Stimulated activated CD8-positive, alpha-beta memory T cell treated with anti-CD3 and anti-CD28 coated beads, Interleukin-12 subunit alpha, Interleukin-12 subunit beta, amount 100 ng/mL, for 1 hour (primary cell): ENCODE measurements at regions not wholly inside any gene's neighbourhood (a gene's known extent, or its start where the extent isn't known, plus 50 kb on each side); places are given as distances from the start of the nearest gene placed in this dataset.
"Not testable (repeated sequence)": the region's sequence is repeated elsewhere in the genome, so short reads cannot be mapped to it uniquely, and the experiment has no call there.

Source experiments
- DNase-seq: peaks from one replicate; pipeline ENCODE4 v3.0.0-alpha.2; 2020; ENCODE audit warnings: low read depth

GRCh38 chr17:70375406-70375805, 206.1 kb downstream of the KCNJ2 start:
- no peak for DNase-seq

DNA sequence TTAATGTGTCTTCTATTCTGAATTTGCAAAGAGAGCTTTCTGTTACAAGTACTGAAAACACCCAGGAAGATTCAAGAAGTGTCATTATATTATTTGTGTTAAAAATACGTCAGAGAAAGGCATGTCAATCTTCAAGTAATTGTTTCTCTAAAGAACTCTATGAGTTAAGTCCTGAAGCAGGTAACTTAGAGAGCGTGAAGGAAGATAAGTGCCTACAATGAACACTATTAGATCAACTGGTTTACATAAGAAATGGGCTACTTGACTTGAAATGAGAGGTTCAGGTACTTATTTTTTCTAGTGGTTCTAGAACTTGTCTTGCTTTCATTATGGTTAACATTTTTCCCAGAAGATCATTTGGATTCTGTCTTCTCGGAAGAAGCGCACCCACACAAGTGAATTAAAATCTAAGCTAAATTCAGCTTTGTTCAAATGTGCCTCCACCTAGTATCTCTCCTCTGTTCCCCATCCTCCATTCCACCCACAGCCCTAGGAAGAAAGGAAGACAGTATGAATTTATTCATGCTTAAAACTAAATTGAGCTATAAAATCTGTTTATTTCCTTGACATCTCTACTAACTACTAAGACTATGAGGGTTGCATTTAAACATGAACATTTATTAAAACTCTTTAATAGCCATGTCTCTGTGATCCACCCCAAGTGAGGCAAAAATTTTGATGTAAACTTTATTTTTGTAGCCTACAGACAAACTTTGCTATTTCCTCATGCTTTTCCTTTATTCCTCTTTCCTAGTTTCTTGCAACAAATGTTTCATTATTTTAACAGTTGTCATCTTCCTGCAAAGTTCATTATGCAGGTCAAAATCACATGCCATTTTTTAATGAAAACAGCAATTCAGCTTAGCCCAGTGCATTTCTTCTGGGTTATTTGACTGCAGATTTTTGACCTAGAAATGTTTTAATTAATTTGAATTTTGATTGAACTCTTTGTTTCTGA, 206.8 kb downstream of the KCNJ2 start:
- no peak for DNase-seq

- no peak for DNase-seq
Measured at GRCh38 chr17:70377654-70378053, 208.3 kb downstream of the KCNJ2 start.

DNA sequence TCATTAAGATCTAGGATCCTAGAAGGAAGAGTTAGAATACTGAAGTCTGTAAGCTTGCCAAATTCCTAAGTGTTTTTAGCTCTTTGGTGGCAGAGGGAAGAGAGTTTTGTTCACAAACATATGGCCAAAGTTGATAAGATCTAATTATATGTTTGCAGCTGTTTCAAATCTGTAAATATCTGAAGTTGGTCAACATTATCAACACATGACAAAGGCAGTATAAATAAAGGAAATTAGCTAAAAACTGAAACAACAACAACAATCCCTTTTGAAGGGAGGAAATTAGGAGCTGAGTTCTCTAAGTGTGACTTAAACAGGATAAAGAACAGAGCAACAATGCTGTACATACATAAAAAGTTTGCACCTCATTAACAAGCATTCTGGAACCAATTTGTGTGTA, 208.7 kb downstream of the KCNJ2 start:
- DNase-seq, result no peak

DNA sequence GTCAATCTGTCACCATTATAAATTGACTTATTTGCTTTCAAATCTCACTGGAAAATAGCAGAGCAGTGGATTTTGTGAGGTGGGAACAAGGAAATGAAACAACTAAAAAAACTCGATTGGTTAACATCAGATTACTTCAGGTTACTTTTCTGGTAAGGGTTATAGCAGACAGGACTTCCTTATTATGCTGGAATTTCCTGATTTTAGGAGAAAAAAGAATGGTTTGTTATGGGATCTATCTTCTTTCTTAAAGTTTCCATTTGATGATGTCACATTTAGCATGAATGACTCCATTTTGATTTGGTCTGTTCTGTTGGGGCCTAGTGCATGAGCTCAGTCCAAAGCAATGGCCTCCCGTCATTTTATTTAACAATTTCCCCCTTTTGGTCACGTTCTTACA, 210.6 kb downstream of the KCNJ2 start:
- DNase-seq, result no peak

GRCh38 chr17:70381916-70382315, 212.6 kb downstream of the KCNJ2 start:
- not testable (repeated sequence) for DNase-seq

DNA sequence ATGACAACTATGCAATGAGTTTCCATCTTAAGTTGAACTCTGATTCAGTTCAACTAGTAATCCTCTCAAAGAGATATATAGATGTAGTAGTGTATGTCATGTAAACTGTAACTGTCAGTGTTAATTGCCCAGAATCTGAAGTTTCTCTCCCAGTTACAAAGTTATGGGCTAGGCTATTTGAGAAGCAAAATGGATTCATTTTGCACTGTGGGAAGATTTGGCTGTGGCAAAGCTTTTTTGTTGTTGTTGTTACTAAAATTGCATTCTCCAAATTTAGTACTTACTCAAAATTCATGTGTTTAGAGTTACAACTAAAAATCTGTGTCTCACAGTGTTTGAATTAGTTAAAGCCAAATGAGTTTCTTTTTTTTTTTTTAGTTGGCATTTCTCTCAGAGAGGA, 219.0 kb downstream of the KCNJ2 start:
- DNase-seq, result no peak

DNA sequence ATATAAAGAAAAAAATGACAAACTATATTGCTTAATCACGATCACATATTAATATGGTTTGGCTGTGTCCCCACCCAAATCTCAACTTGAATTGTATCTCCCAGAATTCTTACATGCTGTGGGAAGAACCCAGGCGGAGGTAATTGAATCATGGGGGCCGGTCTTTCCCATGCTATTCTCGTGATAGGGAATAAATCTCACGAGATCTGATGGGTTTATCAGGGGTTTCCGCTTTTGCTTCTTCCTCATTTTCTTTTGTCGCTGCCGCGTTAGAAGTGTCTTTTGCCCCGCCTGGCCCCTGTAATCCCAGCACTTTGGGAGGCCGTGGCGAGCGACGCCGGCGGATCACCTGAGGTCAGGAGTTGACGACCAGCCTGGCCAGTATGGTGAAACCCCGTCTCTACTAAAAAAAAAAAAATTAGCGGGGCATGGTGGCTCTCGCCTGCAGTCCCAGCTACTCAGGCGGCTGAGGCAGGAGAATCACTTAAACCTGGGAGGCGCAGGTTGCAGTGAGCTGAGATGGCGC, 220.0 kb downstream of the KCNJ2 start:
- DNase-seq, result not testable (repeated sequence)

DNA sequence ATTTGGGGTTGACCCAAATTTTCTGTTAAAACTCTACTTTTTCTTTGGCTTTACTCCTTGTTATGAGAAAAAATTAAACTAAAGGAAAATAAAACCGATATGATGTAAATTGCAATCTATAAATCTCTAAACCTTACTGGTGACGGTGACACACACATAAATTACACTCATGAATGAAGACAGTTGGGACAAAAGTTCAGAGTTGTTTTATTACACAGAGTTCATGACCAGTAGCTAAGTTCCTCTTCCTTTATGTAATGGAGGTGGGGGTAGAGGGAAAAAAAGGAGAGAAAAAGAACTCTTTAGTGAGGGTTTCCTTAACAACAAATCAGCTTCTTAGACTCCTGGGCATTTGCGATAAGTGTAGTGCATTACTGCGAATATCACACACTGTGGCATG, 220.7 kb downstream of the KCNJ2 start:
- DNase-seq, result no peak

DNA sequence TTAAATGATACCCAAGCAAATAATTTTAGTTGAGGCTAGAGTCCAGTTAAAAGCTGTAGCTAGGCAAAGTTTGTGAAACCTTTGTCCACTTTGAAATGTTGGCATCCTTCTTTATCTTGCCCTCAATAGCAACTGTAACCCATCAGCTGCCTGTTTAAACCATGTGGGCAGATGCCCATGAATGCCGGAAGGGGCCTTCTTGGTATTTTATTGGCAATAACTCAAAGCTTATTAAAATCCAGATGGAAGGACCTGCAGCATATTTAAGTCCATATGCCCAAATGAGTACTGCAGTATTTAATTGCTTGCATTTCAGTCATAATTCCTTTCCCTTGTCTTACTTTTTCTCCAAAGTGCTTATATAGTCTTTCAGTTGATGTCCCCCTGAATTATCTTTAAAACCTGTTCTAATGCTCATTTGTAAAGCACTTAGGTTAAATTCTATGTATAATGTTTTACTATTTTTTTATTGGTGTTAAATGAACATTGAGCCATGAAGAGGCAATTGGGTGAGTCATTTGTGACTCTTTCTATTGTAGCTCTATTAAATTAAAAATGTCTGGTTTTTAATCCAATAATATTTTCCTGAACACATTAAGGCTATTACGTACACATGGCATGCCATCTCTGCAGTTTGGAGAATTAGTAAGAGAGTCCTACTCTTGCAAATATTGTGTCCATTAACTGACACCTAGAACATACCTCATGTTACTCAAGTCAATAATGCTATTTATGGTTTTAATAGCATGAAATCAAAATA, 225.3 kb downstream of the KCNJ2 start:
- DNase-seq, result no peak

GRCh38 chr17:70405492-70406220, 236.3 kb downstream of the KCNJ2 start:
- DNase-seq, result no peak

DNA sequence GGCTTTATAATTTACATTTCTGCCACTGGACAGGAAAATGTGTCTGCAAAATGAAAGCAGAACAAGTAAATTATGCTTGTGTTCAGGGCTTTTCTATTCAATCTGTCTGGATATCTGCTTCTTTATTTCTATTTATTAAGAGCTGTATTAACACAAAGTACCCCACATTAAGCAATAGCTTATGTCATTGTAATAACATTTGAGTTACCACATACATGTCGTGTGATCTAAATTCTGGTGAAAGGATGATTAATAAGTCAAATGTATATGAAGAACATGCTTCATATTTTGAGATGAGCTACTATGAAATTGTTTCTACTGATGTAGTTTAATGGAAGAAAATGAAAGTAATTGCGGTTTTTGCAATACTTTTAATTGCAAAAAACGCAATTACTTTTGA, 238.2 kb downstream of the KCNJ2 start:
- no peak for DNase-seq

DNA sequence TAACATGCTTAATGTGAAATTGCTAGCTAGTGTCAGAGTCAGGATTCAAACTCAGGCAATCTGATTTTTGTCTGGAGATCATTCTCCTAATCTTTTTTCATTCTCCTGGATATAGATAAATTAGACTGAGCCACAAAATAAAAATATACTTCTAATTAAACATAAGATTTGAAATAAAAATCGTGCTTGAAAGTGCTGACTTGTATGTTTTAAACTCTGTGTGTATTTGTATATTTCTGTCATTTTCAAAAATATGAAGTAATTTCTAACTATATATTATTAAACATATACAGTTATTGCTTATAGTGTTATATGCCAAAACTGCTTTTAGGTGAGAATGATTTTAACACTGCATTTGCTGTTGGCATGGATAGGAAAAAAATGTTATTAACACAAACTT, 239.4 kb downstream of the KCNJ2 start:
- DNase-seq, result no peak

DNA sequence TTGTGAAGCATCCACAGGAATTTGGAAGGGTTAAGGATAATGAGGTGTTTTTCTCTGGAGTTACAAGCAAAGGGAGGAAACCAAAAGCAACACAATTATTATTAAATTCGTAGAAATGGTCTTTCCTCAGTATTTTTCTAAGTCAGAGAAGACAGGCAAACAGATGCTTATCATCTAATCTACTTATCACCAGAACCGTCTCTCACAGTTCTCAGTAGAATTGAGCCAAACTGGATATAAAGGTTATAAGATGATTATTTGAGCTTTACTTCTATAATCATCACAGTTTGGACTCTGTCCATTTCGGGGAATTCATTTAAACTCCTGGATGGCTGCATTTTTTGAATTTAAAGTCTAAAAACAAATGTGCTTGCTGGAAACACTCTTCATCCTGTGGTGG, 245.0 kb downstream of the KCNJ2 start:
- DNase-seq, result no peak

- DNase-seq, result no peak
Measured at GRCh38 chr17:70420861-70421445, 251.6 kb downstream of the KCNJ2 start.

GRCh38 chr17:70422862-70423261, 253.5 kb downstream of the KCNJ2 start:
- no peak for DNase-seq

GRCh38 chr17:70423562-70423961, 254.2 kb downstream of the KCNJ2 start:
- DNase-seq, result no peak

DNA sequence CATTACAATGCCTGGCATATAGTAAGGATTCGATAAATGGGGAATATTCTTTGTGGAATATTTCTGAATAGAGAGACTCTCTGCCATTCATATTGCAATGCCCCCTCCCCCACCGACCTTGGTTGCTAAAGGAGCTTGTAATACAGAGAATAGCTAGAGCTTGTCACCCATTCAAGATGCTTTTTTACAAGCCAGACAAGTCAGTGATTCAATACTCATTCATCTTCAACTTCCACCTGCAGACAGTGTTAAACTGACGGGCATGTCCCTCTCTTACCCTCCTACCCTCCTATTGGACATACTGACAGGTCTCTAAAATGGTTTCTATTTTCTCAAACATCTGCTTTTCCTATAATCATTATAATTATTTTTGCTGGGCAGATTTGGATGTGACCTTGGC, 257.4 kb downstream of the KCNJ2 start:
- no peak for DNase-seq

DNA sequence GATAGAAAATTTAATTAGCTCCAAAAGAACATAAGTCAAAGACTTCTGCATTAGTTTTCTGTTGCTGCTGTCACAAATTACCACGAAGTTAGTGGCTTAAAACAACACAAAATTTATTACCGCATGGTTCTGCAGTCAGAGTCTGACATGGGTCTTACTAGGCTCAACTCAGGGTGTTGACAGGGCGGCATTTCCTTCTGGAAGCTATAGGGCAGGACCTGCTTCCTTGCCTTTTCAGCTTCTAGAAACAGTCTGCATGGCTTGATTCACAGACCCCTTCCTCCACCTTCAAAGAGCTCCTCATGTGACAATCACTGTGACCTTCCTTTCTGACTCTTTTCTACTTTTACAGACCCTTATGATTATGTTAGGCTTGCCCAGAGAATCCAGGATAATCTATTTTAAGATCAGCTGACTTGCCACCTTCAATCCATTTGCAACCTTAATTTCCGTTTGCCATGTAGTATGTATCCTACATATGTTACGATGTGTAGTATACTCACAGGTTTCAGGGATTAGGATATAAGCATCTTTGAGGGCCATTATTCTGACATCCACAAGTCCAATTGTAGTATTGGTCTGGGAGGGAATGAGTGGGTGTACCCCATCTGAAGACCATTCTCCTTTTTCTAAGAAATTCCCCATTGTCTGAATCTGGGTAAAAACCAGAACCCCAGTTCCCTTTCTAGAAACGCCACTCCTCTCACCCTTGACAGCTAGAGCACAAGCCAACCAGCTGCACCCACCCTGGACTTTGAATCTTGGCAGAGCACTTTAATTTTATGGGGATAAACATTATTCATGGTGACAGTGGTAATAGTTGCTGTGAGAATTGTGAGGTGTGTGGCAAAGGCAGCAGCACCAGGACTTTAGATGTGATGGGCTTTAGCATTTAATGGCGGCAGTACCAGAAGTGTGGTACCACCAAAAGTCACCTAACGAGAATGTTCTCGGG, 265.5 kb downstream of the KCNJ2 start:
- no peak for DNase-seq

GRCh38 chr17:70437656-70438055, 268.3 kb downstream of the KCNJ2 start:
- no peak for DNase-seq

GRCh38 chr17:70446446-70446845, 277.1 kb downstream of the KCNJ2 start:
- no peak for DNase-seq
